IMR-90 (cell line): ENCODE measurements at regions not wholly inside any gene's neighbourhood (a gene's known extent, or its start where the extent isn't known, plus 50 kb on each side); places are given as distances from the start of the nearest gene placed in this dataset.

Experiments
- ATAC-seq: fragments of 200-7000 bp; cut with Tn5 transposase; 2 replicates; pipeline ENCODE4 v1.9.1; 2020; ENCODE audit warnings: low read depth, mild to moderate bottlenecking, moderate library complexity
- BruUV-seq: library from RNA; stranded (reverse); fragments of 400-500 nt; replicated peaks from 2 replicates; lab custom pipeline; 2021; lab: Mats Ljungman, UMichigan
- CTCF ChIA-PET: fragments of 300-600 bp; formaldehyde crosslinking; extraction: SDS; loops from one replicate; lab custom pipeline; 2021; ENCODE audit warnings: antibody characterized with exemption; lab: Yijun Ruan, JAX
- POLR2A ChIA-PET: fragments of 300-600 bp; sonication (Branson Sonifier 250); formaldehyde crosslinking; loops from one replicate; lab custom pipeline; 2022; ENCODE audit warnings: antibody characterized with exemption; ENCODE audit not compliant: unreplicated experiment; lab: Charles Lee
- DNase-seq: peaks from one replicate; pipeline ENCODE4 v3.0.0; 2013
- H2AFZ ChIP-seq: replicated peaks from 2 replicates; pipeline ENCODE3; 2013; ENCODE audit warnings: low read length, mild to moderate bottlenecking; ENCODE audit not compliant: poor library complexity
- H2AK5ac ChIP-seq: 2 replicates; pipeline ENCODE4 v1.6.1; 2013; ENCODE audit warnings: low read depth, low read length, inconsistent platforms
- H2AK9ac ChIP-seq: replicated peaks from 2 replicates; pipeline ENCODE3; 2013; ENCODE audit warnings: mild to moderate bottlenecking, low read depth, low read length, moderate library complexity; ENCODE audit not compliant: poor library complexity
- H2BK120ac ChIP-seq: 2 replicates; pipeline ENCODE4 v1.6.1; 2013; ENCODE audit warnings: low read depth, low read length, inconsistent platforms
- H2BK15ac ChIP-seq: 3 replicates; pipeline ENCODE4 v1.6.1; 2013; ENCODE audit warnings: low read depth, low read length, inconsistent platforms
- H2BK20ac ChIP-seq: 2 replicates; pipeline ENCODE4 v1.6.1; 2013; ENCODE audit warnings: low read depth, mild to moderate bottlenecking, inconsistent platforms, low read length, moderate library complexity
- H2BK5ac ChIP-seq: 2 replicates; pipeline ENCODE4 v1.6.1; 2013; ENCODE audit warnings: mild to moderate bottlenecking, low read depth, low read length, inconsistent platforms; ENCODE audit not compliant: poor library complexity, severe bottlenecking
- H3K14ac ChIP-seq: replicated peaks from 2 replicates; pipeline ENCODE4 v1.6.1; 2013; ENCODE audit warnings: low read depth, low read length, inconsistent platforms
- H3K18ac ChIP-seq: 2 replicates; pipeline ENCODE4 v1.6.1; 2013; ENCODE audit warnings: low read depth, low read length, control low read depth
- H3K23ac ChIP-seq: 2 replicates; pipeline ENCODE4 v1.6.1; 2013; ENCODE audit warnings: low read depth, low read length, inconsistent platforms
- H3K27ac ChIP-seq: 2 replicates; pipeline ENCODE4 v1.5.1; 2013; ENCODE audit warnings: mild to moderate bottlenecking, control low read depth, low read length; ENCODE audit not compliant: insufficient read depth
- H3K27me3 ChIP-seq: 2 replicates; pipeline ENCODE4 v1.6.1; 2013; ENCODE audit warnings: low read length; ENCODE audit not compliant: control insufficient read depth, insufficient read depth
- H3K36me3 ChIP-seq: 2 replicates; pipeline ENCODE4 v1.6.1; 2013; ENCODE audit warnings: low read length, mixed read lengths; ENCODE audit not compliant: control insufficient read depth, insufficient read depth
- H3K4ac ChIP-seq: 2 replicates; pipeline ENCODE4 v1.6.1; 2013; ENCODE audit warnings: low read depth, low read length, inconsistent platforms
- H3K4me1 ChIP-seq: 2 replicates; pipeline ENCODE4 v1.6.1; 2013; ENCODE audit warnings: low read length, mixed read lengths; ENCODE audit not compliant: control insufficient read depth, insufficient read depth
- H3K4me2 ChIP-seq: 2 replicates; pipeline ENCODE4 v1.6.1; 2013; ENCODE audit warnings: low read depth, mild to moderate bottlenecking, control low read depth, low read length, moderate library complexity
- H3K4me3 ChIP-seq: 2 replicates; pipeline ENCODE4 v1.5.1; 2013; ENCODE audit warnings: low read depth, mild to moderate bottlenecking, control low read depth, low read length, moderate library complexity; ENCODE audit not compliant: insufficient read depth
- H3K56ac ChIP-seq: 2 replicates; pipeline ENCODE4 v1.6.1; 2013; ENCODE audit warnings: low read length, inconsistent platforms; ENCODE audit not compliant: insufficient read depth; ENCODE audit errors: extremely low read depth
- H3K79me1 ChIP-seq, 2 experiments: 2 replicates each; pipeline ENCODE4 v1.6.1; 2013; ENCODE audit warnings: low read length in 2 of 2, inconsistent platforms in 1 of 2, low read depth in 1 of 2
- H3K9ac ChIP-seq: 2 replicates; pipeline ENCODE4 v1.6.1; 2013; ENCODE audit warnings: low read depth, low read length, control low read depth
- H3K9me1 ChIP-seq: 2 replicates; pipeline ENCODE4 v1.6.1; 2013; ENCODE audit warnings: low read length, inconsistent platforms; ENCODE audit not compliant: insufficient read depth
- H3K9me3 ChIP-seq: 2 replicates; pipeline ENCODE4 v1.6.1; 2013; ENCODE audit warnings: low read length; ENCODE audit not compliant: control insufficient read depth, insufficient read depth
- H4K20me1 ChIP-seq: 2 replicates; pipeline ENCODE4 v1.6.1; 2013; ENCODE audit warnings: low read length, inconsistent platforms; ENCODE audit not compliant: insufficient read depth
- H4K5ac ChIP-seq: 2 replicates; pipeline ENCODE4 v1.6.1; 2013; ENCODE audit warnings: mild to moderate bottlenecking, low read depth, low read length, control low read depth
- H4K8ac ChIP-seq, 2 experiments: 2 replicates each; pipeline ENCODE4 v1.6.1; 2013; ENCODE audit warnings: low read depth in 2 of 2, low read length in 2 of 2, control low read depth in 1 of 2, inconsistent platforms in 1 of 2
- H4K91ac ChIP-seq: 2 replicates; pipeline ENCODE4 v1.6.1; 2013; ENCODE audit warnings: low read depth, low read length, inconsistent platforms; ENCODE audit not compliant: insufficient read depth
- BHLHE40 ChIP-seq: fragments of 150-350 bp; IDR thresholded peaks from 2 replicates; pipeline ENCODE4 v1.6.1; 2016; ENCODE audit warnings: mild to moderate bottlenecking, low read depth, low read length
- CEBPB ChIP-seq: IDR thresholded peaks from 2 replicates; pipeline ENCODE4 v1.6.1; 2012; ENCODE audit warnings: low read depth, low read length, improper control_type of control experiment
- CHD1 ChIP-seq: IDR thresholded peaks from 2 replicates; pipeline ENCODE4 v1.6.1; 2012; ENCODE audit warnings: low read depth, low read length, improper control_type of control experiment
- CTCF ChIP-seq: conservative IDR thresholded peaks from 2 replicates; pipeline ENCODE4 v1.5.1; 2012; ENCODE audit warnings: mild to moderate bottlenecking, low read depth, low read length, improper control_type of control experiment
- ELK1 ChIP-seq: fragments of 150-350 bp; IDR thresholded peaks from 2 replicates; pipeline ENCODE4 v1.6.1; 2016; ENCODE audit warnings: low read depth, mild to moderate bottlenecking, low read length, moderate library complexity, borderline replicate concordance
- FOS ChIP-seq: fragments of 150-350 bp; IDR thresholded peaks from 2 replicates; pipeline ENCODE4 v1.6.1; 2016; ENCODE audit warnings: low read depth, low read length
- MAFK ChIP-seq: IDR thresholded peaks from 2 replicates; pipeline ENCODE4 v1.6.1; 2012; ENCODE audit warnings: low read depth, low read length, improper control_type of control experiment
- MAZ ChIP-seq: IDR thresholded peaks from 2 replicates; pipeline ENCODE4 v1.6.1; 2012; ENCODE audit warnings: low read depth, mild to moderate bottlenecking, low read length, improper control_type of control experiment, moderate library complexity, borderline replicate concordance
- MXI1 ChIP-seq: IDR thresholded peaks from 2 replicates; pipeline ENCODE4 v1.6.1; 2012; ENCODE audit warnings: low read depth, mild to moderate bottlenecking, low read length, moderate library complexity, borderline replicate concordance
- NFE2L2 ChIP-seq: fragments of 150-350 bp; IDR thresholded peaks from 2 replicates; pipeline ENCODE4 v1.6.1; 2016; ENCODE audit warnings: low read depth, mild to moderate bottlenecking, low read length
- POLR2A ChIP-seq: IDR thresholded peaks from 2 replicates; pipeline ENCODE4 v1.6.1; 2012; ENCODE audit warnings: mild to moderate bottlenecking, low read depth, low read length
- RAD21 ChIP-seq: IDR thresholded peaks from 2 replicates; pipeline ENCODE4 v1.6.1; 2012; ENCODE audit warnings: low read length, improper control_type of control experiment
- RCOR1 ChIP-seq: IDR thresholded peaks from 2 replicates; pipeline ENCODE4 v1.6.1; 2012; ENCODE audit warnings: mild to moderate bottlenecking, low read length, improper control_type of control experiment; ENCODE audit not compliant: insufficient replicate concordance
- RFX5 ChIP-seq: IDR thresholded peaks from 2 replicates; pipeline ENCODE4 v1.8.0; 2012; ENCODE audit warnings: low read depth, mild to moderate bottlenecking, low read length, moderate library complexity
- SMC3 ChIP-seq: fragments of 150-350 bp; IDR thresholded peaks from 2 replicates; pipeline ENCODE4 v1.6.1; 2016; ENCODE audit warnings: low read depth, mild to moderate bottlenecking, antibody characterized with exemption, low read length, moderate library complexity
- USF2 ChIP-seq: fragments of 150-350 bp; IDR thresholded peaks from 2 replicates; pipeline ENCODE4 v1.6.1; 2017; ENCODE audit warnings: mild to moderate bottlenecking, antibody characterized with exemption, low read length, low read depth
- WGBS, 2 experiments: methylation state at CpG; one replicate each; pipeline versions ENCODE4 v1.1.5 to v1.1.7; 2013; ENCODE audit warnings: missing lambda C conversion rate in 2 of 2; ENCODE audit not compliant: insufficient read length in 1 of 2; ENCODE audit errors: extremely low coverage in 2 of 2; 5-methylcytosine and 5-hydroxymethylcytosine counted together
- dilution Hi-C: fragments of 300-500 bp; cut with HindIII; formaldehyde crosslinking; loops from one replicate; pipeline ENCODE4 v1.14.3; 2018; ENCODE audit warnings: low sequenced_read_pairs; ENCODE audit not compliant: unreplicated experiment
- in situ Hi-C: fragments of 300-500 bp; cut with MboI; formaldehyde crosslinking; loops from 3 replicates; pipeline ENCODE4 v1.14.3; 2019; ENCODE audit warnings: low sequenced_read_pairs, inconsistent platforms, mixed read lengths
- intact Hi-C: fragments of 100-400 bp; cut with micrococcal nuclease; formaldehyde crosslinking; loops from 2 replicates; pipeline ENCODE4 v1.10.0; 2022

- H4K8ac ChIP-seq: no peak overlapping the region
- no peak overlapping the region for H2BK5ac ChIP-seq
- ATAC-seq: no peak
- H2BK120ac ChIP-seq: no peak overlapping the region
- no peak overlapping the region for H2BK15ac ChIP-seq
- no peak for TF ChIP-seq MXI1
- no peak for TF ChIP-seq RFX5
- no peak for TF ChIP-seq CEBPB
- no peak for TF ChIP-seq ELK1
- TF ChIP-seq SMC3: no peak
- TF ChIP-seq USF2: no peak
- TF ChIP-seq MAZ: no peak
- TF ChIP-seq BHLHE40: no peak
- no peak for TF ChIP-seq RCOR1
- TF ChIP-seq NFE2L2: no peak
- TF ChIP-seq RAD21: no peak
- TF ChIP-seq CHD1: no peak
- no peak for TF ChIP-seq CTCF
- no peak for TF ChIP-seq FOS
- TF ChIP-seq POLR2A: no peak
- no peak for TF ChIP-seq MAFK
- H3K4me2 ChIP-seq: no peak overlapping the region
- no peak overlapping the region for H3K4me3 ChIP-seq
- H3K4ac ChIP-seq: no peak overlapping the region
- H3K14ac ChIP-seq: no peak overlapping the region
- no peaks in the 10 kb centered on the region for H4K20me1 ChIP-seq
- no peaks in the 10 kb centered on the region for H3K36me3 ChIP-seq
- ChIA-PET POLR2A (no interaction called here), CTCF (interaction anchor here (1.2 kb wide), 1 partner anchor 25 kb away, joined by 3 read pairs; no protein-coding TSS in a partner anchor)
- intact Hi-C loops: no loop called here
- DNase-seq: no peak
- H3K27ac ChIP-seq: no peak overlapping the region
- H3K4me1 ChIP-seq: no peaks in the 10 kb centered on the region
- H3K79me1 ChIP-seq: no peaks in the 10 kb centered on the region
- H3K27me3 ChIP-seq: peaks cover 11% of the 10 kb centered on the region
- H4K5ac ChIP-seq: no peak overlapping the region
- dilution Hi-C loops: no loop called here
- H3K9me1 ChIP-seq: no peaks in the 10 kb centered on the region
- H2AK5ac ChIP-seq: no peak overlapping the region
- H2AFZ ChIP-seq: no peak overlapping the region
- H3K9me3 ChIP-seq: no peaks in the 10 kb centered on the region
- H2BK20ac ChIP-seq: no peak overlapping the region
- no peak overlapping the region for H2AK9ac ChIP-seq
- H3K56ac ChIP-seq: no peak overlapping the region
- H3K23ac ChIP-seq: no peak overlapping the region
- in situ Hi-C loops: no loop called here
- no peak overlapping the region for H3K18ac ChIP-seq
- no CpG with 5 or more reads among the region's 3 CpGs for WGBS, 2 experiments
- no TSS peak for BruUV-seq
- no peak overlapping the region for H3K9ac ChIP-seq
- H4K91ac ChIP-seq: no peak overlapping the region
Measured at GRCh38 chr9:3698531-3698930, 172.7 kb upstream of the RFX3 start.
